PC-9 (cell line): ENCODE measurements at regions not wholly inside any gene's neighbourhood (a gene's known extent, or its start where the extent isn't known, plus 50 kb on each side); places are given as distances from the start of the nearest gene placed in this dataset.

Experiments
- EZH2 ChIP-seq: fragments of 200-600 bp; sonication (generic); IDR thresholded peaks from 2 replicates; pipeline ENCODE4 v1.8.0; 2017; ENCODE audit warnings: antibody characterized with exemption, low read depth
- TF ChIP-seq, protein P1 (sequence below): fragments of 200-600 bp; sonication (generic); conservative IDR thresholded peaks from 2 replicates; pipeline ENCODE4 v1.6.1; 2017; ENCODE audit warnings: mixed run types, antibody characterized with exemption, mild to moderate bottlenecking, moderate library complexity

DNA sequence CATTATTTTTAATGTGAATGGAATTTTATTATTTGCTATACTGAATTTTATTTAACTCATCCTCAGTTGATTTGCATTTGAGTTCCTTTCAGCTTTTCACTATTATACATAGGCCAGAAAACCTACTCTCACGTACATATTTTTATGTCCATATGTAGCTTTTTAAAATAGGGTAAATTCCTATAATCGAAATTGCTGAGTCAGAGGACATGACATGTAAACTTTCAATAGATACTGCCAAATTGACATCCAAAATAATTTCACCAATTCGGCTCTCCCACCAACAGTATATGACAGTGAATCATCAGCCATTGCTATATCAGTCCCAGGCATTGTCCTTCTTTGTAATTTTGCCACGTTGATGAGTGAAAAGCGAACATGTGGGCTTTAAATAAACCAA lies 222.5 kb downstream of the SQOR start:
- TF ChIP-seq, protein P1, sequence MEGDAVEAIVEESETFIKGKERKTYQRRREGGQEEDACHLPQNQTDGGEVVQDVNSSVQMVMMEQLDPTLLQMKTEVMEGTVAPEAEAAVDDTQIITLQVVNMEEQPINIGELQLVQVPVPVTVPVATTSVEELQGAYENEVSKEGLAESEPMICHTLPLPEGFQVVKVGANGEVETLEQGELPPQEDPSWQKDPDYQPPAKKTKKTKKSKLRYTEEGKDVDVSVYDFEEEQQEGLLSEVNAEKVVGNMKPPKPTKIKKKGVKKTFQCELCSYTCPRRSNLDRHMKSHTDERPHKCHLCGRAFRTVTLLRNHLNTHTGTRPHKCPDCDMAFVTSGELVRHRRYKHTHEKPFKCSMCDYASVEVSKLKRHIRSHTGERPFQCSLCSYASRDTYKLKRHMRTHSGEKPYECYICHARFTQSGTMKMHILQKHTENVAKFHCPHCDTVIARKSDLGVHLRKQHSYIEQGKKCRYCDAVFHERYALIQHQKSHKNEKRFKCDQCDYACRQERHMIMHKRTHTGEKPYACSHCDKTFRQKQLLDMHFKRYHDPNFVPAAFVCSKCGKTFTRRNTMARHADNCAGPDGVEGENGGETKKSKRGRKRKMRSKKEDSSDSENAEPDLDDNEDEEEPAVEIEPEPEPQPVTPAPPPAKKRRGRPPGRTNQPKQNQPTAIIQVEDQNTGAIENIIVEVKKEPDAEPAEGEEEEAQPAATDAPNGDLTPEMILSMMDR = no peak
- TF ChIP-seq EZH2 = no peak
